A673 (cell line): ENCODE measurements at regions not wholly inside any gene's neighbourhood (a gene's known extent, or its start where the extent isn't known, plus 50 kb on each side); places are given as distances from the start of the nearest gene placed in this dataset.

ENCODE experiments used
- BruUV-seq: library from RNA; stranded (reverse); fragments of 400-500 nt; replicated peaks from 2 replicates; lab custom pipeline; 2021; lab: Mats Ljungman, UMichigan
- CTCF ChIA-PET: fragments of 300-600 bp; sonication (Branson Sonifier 250); formaldehyde crosslinking; loops from one replicate; lab custom pipeline; 2022; ENCODE audit warnings: antibody characterized with exemption; lab: Charles Lee
- POLR2A ChIA-PET: fragments of 300-600 bp; sonication (Branson Sonifier 250); formaldehyde crosslinking; loops from one replicate; lab custom pipeline; 2022; ENCODE audit warnings: antibody characterized with exemption; ENCODE audit not compliant: low non-redundant PET; lab: Charles Lee
- DNase-seq: peaks from one replicate; pipeline ENCODE4 v3.0.0-alpha.2; 2015; ENCODE audit warnings: low spot score
- H3K27ac ChIP-seq: fragments of 200-600 bp; sonication (generic); 2 replicates; pipeline ENCODE4 v1.5.1; 2016; ENCODE audit warnings: mixed run types, low read depth, mild to moderate bottlenecking, mixed read lengths, antibody characterized with exemption, low read length; ENCODE audit not compliant: poor library complexity, severe bottlenecking
- H3K27me3 ChIP-seq: fragments of 200-600 bp; sonication (generic); replicated peaks from 2 replicates; pipeline ENCODE4 v1.6.1; 2017; ENCODE audit warnings: mixed run types, low read depth, mild to moderate bottlenecking, mixed read lengths, antibody characterized with exemption, low read length; ENCODE audit not compliant: insufficient read depth, poor library complexity
- H3K36me3 ChIP-seq: fragments of 200-600 bp; sonication (generic); 2 replicates; pipeline ENCODE4 v1.6.1; 2016; ENCODE audit warnings: mixed run types, mild to moderate bottlenecking, mixed read lengths, antibody characterized with exemption, low read length; ENCODE audit not compliant: insufficient read depth, poor library complexity, severe bottlenecking
- H3K4me1 ChIP-seq: fragments of 200-600 bp; sonication (generic); 2 replicates; pipeline ENCODE4 v1.6.1; 2017; ENCODE audit warnings: mixed run types, mild to moderate bottlenecking, mixed read lengths, antibody characterized with exemption, low read length; ENCODE audit not compliant: insufficient read depth, poor library complexity, severe bottlenecking
- H3K4me3 ChIP-seq: fragments of 200-600 bp; sonication (generic); 2 replicates; pipeline ENCODE4 v1.5.1; 2016; ENCODE audit warnings: low read depth, mixed run types, mild to moderate bottlenecking, mixed read lengths, low read length; ENCODE audit not compliant: poor library complexity, severe bottlenecking
- H3K9me3 ChIP-seq: fragments of 200-600 bp; sonication (generic); 2 replicates; pipeline ENCODE4 v1.6.1; 2016; ENCODE audit warnings: mixed run types, low read depth, mild to moderate bottlenecking, mixed read lengths, antibody characterized with exemption, low read length; ENCODE audit not compliant: poor library complexity, severe bottlenecking
- CTCF ChIP-seq: fragments of 300-800, 200-600 bp; sonication (generic); conservative IDR thresholded peaks from 2 replicates; pipeline ENCODE4 v1.5.1; 2017; ENCODE audit warnings: low read depth, mild to moderate bottlenecking, antibody characterized with exemption, low read length, moderate library complexity, mixed read lengths
- EZH2 ChIP-seq: fragments of 200-600 bp; sonication (generic); IDR thresholded peaks from 2 replicates; pipeline ENCODE4 v1.6.1; 2017; ENCODE audit warnings: borderline replicate concordance, low read depth, mild to moderate bottlenecking, mixed read lengths, antibody characterized with exemption, low read length; ENCODE audit not compliant: poor library complexity, severe bottlenecking
- intact Hi-C: fragments of 100-400 bp; cut with micrococcal nuclease; formaldehyde crosslinking; loops from one replicate; pipeline ENCODE4 v1.10.0; 2022; ENCODE audit not compliant: unreplicated experiment

DNA sequence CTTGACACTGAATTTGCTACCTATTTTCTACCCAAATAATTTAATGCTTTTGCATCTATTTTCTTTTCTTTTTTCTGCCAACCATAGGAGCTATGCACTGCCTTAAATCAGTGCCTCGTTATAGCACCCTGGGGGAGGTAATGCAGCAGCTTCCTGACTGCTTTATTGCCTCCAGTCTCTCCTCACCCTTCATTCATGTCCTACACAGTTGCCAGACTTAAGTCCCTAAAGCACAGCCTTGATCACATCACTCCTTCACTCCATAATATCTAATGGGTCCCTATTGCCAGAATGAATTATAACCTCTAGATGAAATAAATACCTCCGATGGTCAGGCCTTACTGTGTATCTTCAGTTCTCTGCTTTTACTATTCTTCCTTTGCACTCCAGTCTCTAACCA, 211.2 kb upstream of the GLRA1 start:
- BruUV-seq, result no TSS peak
- H3K4me3 ChIP-seq, result no peak overlapping the region
- no peaks in the 10 kb centered on the region for H3K4me1 ChIP-seq
- no peak overlapping the region for H3K27ac ChIP-seq
- no peaks in the 10 kb centered on the region for H3K9me3 ChIP-seq
- POLR2A ChIA-PET, result no interaction called here
- TF ChIP-seq CTCF (no peak), EZH2 (no peak)
- CTCF ChIA-PET, result no interaction called here
- no peak for DNase-seq
- peaks cover 6% of the 10 kb centered on the region for H3K27me3 ChIP-seq
- intact Hi-C loops, result no loop called here
- no peaks in the 10 kb centered on the region for H3K36me3 ChIP-seq

DNA sequence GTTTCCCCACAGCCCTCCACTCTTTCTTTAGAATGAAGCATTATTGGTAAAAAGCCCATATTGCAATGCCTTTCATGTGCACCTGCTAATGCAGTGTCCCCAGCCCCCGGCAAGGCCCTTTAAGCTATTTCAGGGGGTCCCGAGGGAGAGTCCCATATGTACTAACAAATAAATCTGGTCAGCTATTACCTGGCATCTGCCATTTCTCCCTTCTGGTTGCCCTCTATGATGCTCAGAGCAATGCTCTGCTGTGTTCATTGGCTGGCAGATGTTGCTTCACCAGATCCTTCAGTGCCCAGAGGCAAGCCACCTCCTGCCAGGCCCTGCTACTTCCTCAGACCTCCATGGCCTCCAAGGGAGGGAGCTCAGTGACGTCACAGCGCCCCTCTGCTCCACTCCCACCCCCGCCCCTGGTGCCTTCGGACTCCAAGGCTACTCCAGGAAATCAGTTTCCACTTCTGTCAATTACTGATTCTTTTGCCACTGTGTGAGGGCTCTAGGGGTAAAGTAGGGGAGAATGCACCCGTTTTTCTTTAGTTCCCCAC, 201.1 kb upstream of the GLRA1 start:
- ChIA-PET POLR2A (no interaction called here), CTCF (no interaction called here)
- no peaks in the 10 kb centered on the region for H3K4me1 ChIP-seq
- DNase-seq, result no peak
- BruUV-seq, result no TSS peak
- TF ChIP-seq EZH2 (no peak), CTCF (no peak)
- no peaks in the 10 kb centered on the region for H3K9me3 ChIP-seq
- H3K27ac ChIP-seq, result no peak overlapping the region
- no peak overlapping the region for H3K4me3 ChIP-seq
- intact Hi-C loops, result no loop called here
- H3K27me3 ChIP-seq, result peaks cover 76% of the 10 kb centered on the region
- H3K36me3 ChIP-seq, result no peaks in the 10 kb centered on the region

DNA sequence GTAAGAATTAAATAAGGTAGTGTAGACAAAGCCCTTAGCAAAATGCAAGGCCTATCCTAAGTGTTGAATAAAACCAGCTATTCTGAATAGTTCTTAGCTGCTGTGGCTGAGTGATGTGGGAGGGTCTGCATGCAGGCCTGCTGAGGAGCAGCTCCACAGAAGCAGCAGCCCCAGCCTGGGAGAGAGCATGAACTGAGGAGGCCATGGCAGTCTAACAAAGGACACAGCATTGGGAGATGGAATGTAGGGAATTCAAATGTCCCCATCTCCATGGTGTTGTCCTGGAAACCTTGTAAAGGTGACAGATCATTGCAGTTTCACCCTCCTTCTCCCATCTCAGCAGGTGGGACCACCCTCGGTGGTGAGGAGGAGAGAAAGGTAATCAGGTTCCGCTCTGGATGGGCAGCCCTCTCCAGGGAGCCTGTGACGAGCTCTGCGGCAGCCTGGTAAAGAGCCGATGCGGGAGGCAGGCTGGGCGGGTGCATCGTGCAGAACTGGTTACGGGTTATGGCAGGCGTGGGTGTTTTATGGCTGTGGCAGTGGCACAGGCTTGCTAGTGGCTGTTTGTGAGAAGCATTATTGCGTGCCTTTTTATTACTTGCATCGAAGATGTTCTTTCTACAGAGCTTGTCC, 199.9 kb upstream of the GLRA1 start:
- Histone ChIP-seq H3K9me3 (no peaks in the 10 kb centered on the region), H3K27me3 (peaks cover 75% of the 10 kb centered on the region), H3K4me3 (no peak overlapping the region), H3K4me1 (no peaks in the 10 kb centered on the region), H3K36me3 (no peaks in the 10 kb centered on the region), H3K27ac (no peak overlapping the region)
- intact Hi-C loops, result no loop called here
- TF ChIP-seq EZH2, result no peak
- no peak for TF ChIP-seq CTCF
- no peak for DNase-seq
- POLR2A ChIA-PET, result no interaction called here
- CTCF ChIA-PET, result no interaction called here
- BruUV-seq, result no TSS peak
